Endothelial cell of umbilical vein (primary cell): ENCODE measurements at regions not wholly inside any gene's neighbourhood (a gene's known extent, or its start where the extent isn't known, plus 50 kb on each side); places are given as distances from the start of the nearest gene placed in this dataset.

Experiments used
- EZH2 ChIP-seq: IDR thresholded peaks from 2 replicates; pipeline ENCODE4 v1.6.1; 2012; ENCODE audit warnings: borderline replicate concordance, low read depth, mild to moderate bottlenecking, moderate library complexity, low read length, inconsistent platforms; ENCODE audit not compliant: severe bottlenecking
- POLR2A ChIP-seq: IDR thresholded peaks from 2 replicates; pipeline ENCODE4 v1.6.1; 2012; ENCODE audit warnings: low read depth, mild to moderate bottlenecking, control low read depth, low read length
- TF ChIP-seq, protein P1 (sequence below), 2 donors: IDR thresholded peaks; 1 replicate in 1 of 2; 2 replicates in 1 of 2; pipeline ENCODE4 v1.5.1; 2011; ENCODE audit warnings: low read length in 2 of 2, mild to moderate bottlenecking in 2 of 2, moderate library complexity in 2 of 2, control low read depth in 1 of 2, inconsistent platforms in 1 of 2, low read depth in 1 of 2; ENCODE audit not compliant: insufficient read depth in 1 of 2; ENCODE audit errors: extremely low read depth in 1 of 2

DNA sequence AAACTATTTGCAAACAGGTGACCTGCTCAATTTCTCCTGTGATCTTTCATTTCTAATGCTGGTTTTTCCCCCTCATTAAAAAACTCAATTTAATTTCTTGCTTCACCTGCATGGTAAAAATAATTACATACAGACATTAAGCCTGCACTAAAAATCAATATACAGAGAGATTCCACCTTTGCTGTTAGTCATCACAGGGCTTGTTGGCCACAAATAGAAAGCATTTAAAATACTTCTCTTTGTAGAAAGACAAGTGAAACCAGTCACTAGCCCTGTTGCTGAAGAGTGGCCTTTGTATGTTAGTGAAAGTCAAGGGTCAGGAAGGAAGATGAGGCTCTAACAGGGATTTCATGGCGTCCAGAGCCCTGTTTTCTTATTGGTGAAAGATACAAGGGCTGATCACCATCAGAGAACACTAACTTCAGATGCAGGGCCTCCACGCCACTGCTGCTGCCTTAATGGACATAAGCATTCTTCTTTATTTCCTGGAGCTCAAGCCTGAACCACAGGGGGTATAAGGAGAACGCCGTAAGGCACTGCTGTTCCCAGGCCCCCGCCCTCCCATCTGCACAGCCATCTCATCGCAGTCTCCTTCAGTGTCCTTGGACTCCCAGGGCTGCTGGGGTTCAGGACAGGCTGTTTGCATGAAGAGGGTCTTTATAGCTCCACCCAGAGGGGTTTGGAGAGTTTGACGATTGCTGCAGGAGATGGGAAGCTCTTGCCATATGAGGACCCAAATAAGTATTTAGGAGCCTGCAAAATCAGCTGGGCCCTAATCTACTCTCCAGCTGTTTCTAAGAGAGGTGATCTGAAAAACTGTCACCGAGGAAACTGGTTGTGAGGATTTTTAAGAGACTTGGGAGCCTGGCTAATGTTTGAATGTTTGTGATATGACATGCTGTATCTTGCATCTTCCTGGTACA, 117.3 kb upstream of the IRF2BP2 start:
- no peak for TF ChIP-seq EZH2
- TF ChIP-seq, protein P1, sequence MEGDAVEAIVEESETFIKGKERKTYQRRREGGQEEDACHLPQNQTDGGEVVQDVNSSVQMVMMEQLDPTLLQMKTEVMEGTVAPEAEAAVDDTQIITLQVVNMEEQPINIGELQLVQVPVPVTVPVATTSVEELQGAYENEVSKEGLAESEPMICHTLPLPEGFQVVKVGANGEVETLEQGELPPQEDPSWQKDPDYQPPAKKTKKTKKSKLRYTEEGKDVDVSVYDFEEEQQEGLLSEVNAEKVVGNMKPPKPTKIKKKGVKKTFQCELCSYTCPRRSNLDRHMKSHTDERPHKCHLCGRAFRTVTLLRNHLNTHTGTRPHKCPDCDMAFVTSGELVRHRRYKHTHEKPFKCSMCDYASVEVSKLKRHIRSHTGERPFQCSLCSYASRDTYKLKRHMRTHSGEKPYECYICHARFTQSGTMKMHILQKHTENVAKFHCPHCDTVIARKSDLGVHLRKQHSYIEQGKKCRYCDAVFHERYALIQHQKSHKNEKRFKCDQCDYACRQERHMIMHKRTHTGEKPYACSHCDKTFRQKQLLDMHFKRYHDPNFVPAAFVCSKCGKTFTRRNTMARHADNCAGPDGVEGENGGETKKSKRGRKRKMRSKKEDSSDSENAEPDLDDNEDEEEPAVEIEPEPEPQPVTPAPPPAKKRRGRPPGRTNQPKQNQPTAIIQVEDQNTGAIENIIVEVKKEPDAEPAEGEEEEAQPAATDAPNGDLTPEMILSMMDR (IDR thresholded peaks at IDR 0.05; ENCODE audit: extremely low read depth in 1 of 2, insufficient read depth in 1 of 2, low read depth in 1 of 2, low read length in 2 of 2): no peak
- no peak for TF ChIP-seq POLR2A
